HG03521 (cell line): ENCODE measurements at regions not wholly inside any gene's neighbourhood (a gene's known extent, or its start where the extent isn't known, plus 50 kb on each side); places are given as distances from the start of the nearest gene placed in this dataset.
"Not testable (repeated sequence)": the region's sequence is repeated elsewhere in the genome, so short reads cannot be mapped to it uniquely, and the experiment has no call there.

Experiments
- ATAC-seq: cut with Tn5 transposase; IDR thresholded peaks from one replicate; pipeline ENCODE4 v1.9.1; 2021; ENCODE audit warnings: mild to moderate bottlenecking, moderate library complexity; ENCODE audit not compliant: unreplicated experiment

GRCh38 chr7:124255041-124255655 lies 222.3 kb upstream of the TMEM229A start:
- ATAC-seq: no peak

- no peak for ATAC-seq
Observed at GRCh38 chr7:124254396-124254795, 221.5 kb upstream of the TMEM229A start.

- no peak for ATAC-seq
Observed at GRCh38 chr7:124251636-124252035, 218.8 kb upstream of the TMEM229A start.

GRCh38 chr7:124250297-124251034 lies 217.6 kb upstream of the TMEM229A start:
- ATAC-seq: no peak

- no peak for ATAC-seq
Observed at GRCh38 chr7:124247691-124248090, 214.8 kb upstream of the TMEM229A start.

GRCh38 chr7:124246262-124246863 lies 213.5 kb upstream of the TMEM229A start:
- no peak for ATAC-seq

GRCh38 chr7:124244469-124244868 lies 211.6 kb upstream of the TMEM229A start:
- ATAC-seq: not testable (repeated sequence)

- ATAC-seq: no peak
Observed at GRCh38 chr7:124219681-124220080, 186.8 kb upstream of the TMEM229A start.

- no peak for ATAC-seq
Observed at GRCh38 chr7:124208642-124209041, 175.8 kb upstream of the TMEM229A start.

GRCh38 chr7:124208173-124208572 lies 175.3 kb upstream of the TMEM229A start:
- ATAC-seq: no peak

GRCh38 chr7:124205526-124205925 lies 172.7 kb upstream of the TMEM229A start:
- no peak for ATAC-seq

- ATAC-seq: no peak
Observed at GRCh38 chr7:124202546-124202945, 169.7 kb upstream of the TMEM229A start.

- no peak for ATAC-seq
Observed at GRCh38 chr7:124201768-124202349, 169.0 kb upstream of the TMEM229A start.

GRCh38 chr7:124196519-124196918 lies 163.7 kb upstream of the TMEM229A start:
- ATAC-seq: no peak

GRCh38 chr7:124192885-124193284 lies 160.0 kb upstream of the TMEM229A start:
- ATAC-seq: no peak

GRCh38 chr7:124191713-124192112 lies 158.8 kb upstream of the TMEM229A start:
- ATAC-seq: no peak

GRCh38 chr7:124191030-124191429 lies 158.2 kb upstream of the TMEM229A start:
- ATAC-seq: no peak

GRCh38 chr7:124188576-124188975 lies 155.7 kb upstream of the TMEM229A start:
- ATAC-seq: no peak

- no peak for ATAC-seq
Observed at GRCh38 chr7:124187962-124188361, 155.1 kb upstream of the TMEM229A start.

GRCh38 chr7:124183649-124184048 lies 150.8 kb upstream of the TMEM229A start:
- ATAC-seq: no peak

- ATAC-seq: no peak
Observed at GRCh38 chr7:124179641-124180040, 146.8 kb upstream of the TMEM229A start.

- ATAC-seq: no peak
Observed at GRCh38 chr7:124177891-124178290, 145.0 kb upstream of the TMEM229A start.
